SK-N-SH (cell line): ENCODE measurements at regions not wholly inside any gene's neighbourhood (a gene's known extent, or its start where the extent isn't known, plus 50 kb on each side); places are given as distances from the start of the nearest gene placed in this dataset.

Experiments
- CTCF ChIA-PET: fragments of 300-600, 350-600 bp; formaldehyde crosslinking; extraction: SDS; loops from one replicate; lab custom pipeline; 2021; lab: Yijun Ruan, JAX
- POLR2A ChIA-PET: fragments of 350-600 bp; sonication (Branson Sonifier 250); formaldehyde crosslinking; extraction: SDS; loops from one replicate; lab custom pipeline; 2020; ENCODE audit warnings: antibody characterized with exemption, inconsistent platforms; lab: Yijun Ruan, JAX
- DNase-seq: peaks from one replicate; pipeline ENCODE4 v3.0.0; 2012
- H2AFZ ChIP-seq: fragments of 200-600 bp; sonication (generic); 2 replicates; pipeline ENCODE4 v1.8.1; 2016; ENCODE audit warnings: antibody characterized with exemption, mild to moderate bottlenecking, low read depth
- H3F3A ChIP-seq: fragments of 200-600 bp; sonication (generic); replicated peaks from 2 replicates; pipeline ENCODE3; 2016; ENCODE audit warnings: antibody characterized with exemption, mild to moderate bottlenecking; ENCODE audit not compliant: insufficient read depth
- H3K27ac ChIP-seq, 2 experiments: fragments of 200-500 bp in 1 of 2; fragments of 200-600 bp in 1 of 2; sonication (Bioruptor generic) in 1 of 2; sonication (generic), shearing (Covaris generic) in 1 of 2; 2 replicates each; pipeline versions ENCODE4 v1.5.1 to v1.6.1; 2014 to 2016; ENCODE audit warnings: low read depth in 2 of 2, inconsistent platforms in 1 of 2, low read length in 1 of 2, mild to moderate bottlenecking in 1 of 2, mixed read lengths in 1 of 2
- H3K27me3 ChIP-seq: fragments of 200-600 bp; sonication (generic), shearing (Covaris generic); 2 replicates; pipeline ENCODE4 v1.6.1; 2016; ENCODE audit warnings: mixed run types; ENCODE audit not compliant: insufficient read depth
- H3K36me3 ChIP-seq, 2 experiments: fragments of 200-500 bp in 1 of 2; fragments of 200-600 bp in 1 of 2; sonication (Bioruptor generic) in 1 of 2; sonication (generic) in 1 of 2; replicated peaks in 1 of 2; 2 replicates each; pipeline versions ENCODE3 to v1.5.1; 2014 to 2016; ENCODE audit warnings: low read length in 1 of 2, mild to moderate bottlenecking in 1 of 2; ENCODE audit not compliant: insufficient read depth in 2 of 2, control insufficient read depth in 1 of 2
- H3K4me1 ChIP-seq, 2 experiments: fragments of 200-500 bp in 1 of 2; fragments of 200-600 bp in 1 of 2; sonication (Bioruptor generic) in 1 of 2; sonication (generic), shearing (Covaris generic) in 1 of 2; 2 replicates each; pipeline versions ENCODE4 v1.5.1 to v1.6.1; 2014 to 2016; ENCODE audit warnings: low read depth in 1 of 2, low read length in 1 of 2, mixed run types in 1 of 2; ENCODE audit not compliant: insufficient read depth in 2 of 2, control insufficient read depth in 1 of 2
- H3K4me2 ChIP-seq: fragments of 200-600 bp; sonication (generic), shearing (Covaris generic); 2 replicates; pipeline ENCODE4 v1.6.1; 2017; ENCODE audit warnings: mixed run types
- H3K4me3 ChIP-seq, 2 experiments: fragments of 200-500 bp in 1 of 2; fragments of 200-600 bp in 1 of 2; sonication (Bioruptor generic) in 1 of 2; sonication (generic), shearing (Covaris generic) in 1 of 2; 2 replicates each; pipeline versions ENCODE4 v1.5.1 to v1.8.1; 2014 to 2016; ENCODE audit warnings: low read depth in 2 of 2, inconsistent platforms in 1 of 2, low read length in 1 of 2, mild to moderate bottlenecking in 1 of 2, mixed read lengths in 1 of 2, moderate library complexity in 1 of 2
- H3K79me2 ChIP-seq: fragments of 200-600 bp; sonication (generic); 2 replicates; pipeline ENCODE4 v1.8.1; 2017; ENCODE audit warnings: mild to moderate bottlenecking; ENCODE audit not compliant: insufficient read depth
- H3K9ac ChIP-seq: fragments of 200-600 bp; sonication (generic); 2 replicates; pipeline ENCODE4 v1.6.1; 2017; ENCODE audit warnings: mixed run types
- H3K9me2 ChIP-seq: fragments of 200-600 bp; sonication (generic); 2 replicates; pipeline ENCODE4 v1.6.1; 2017; ENCODE audit warnings: mixed run types
- H3K9me3 ChIP-seq: fragments of 200-600 bp; sonication (generic); 2 replicates; pipeline ENCODE4 v1.6.1; 2017; ENCODE audit warnings: mixed run types, mild to moderate bottlenecking, moderate library complexity
- H4K20me1 ChIP-seq: fragments of 200-600 bp; sonication (generic); 2 replicates; pipeline ENCODE4 v1.6.1; 2017; ENCODE audit warnings: mild to moderate bottlenecking, mixed run types; ENCODE audit not compliant: insufficient read depth
- CTCF ChIP-seq: fragments of 200-600 bp; sonication (generic); IDR thresholded peaks from 2 replicates; pipeline ENCODE4 v1.6.1; 2017; ENCODE audit warnings: antibody characterized with exemption, mild to moderate bottlenecking, moderate library complexity
- EP300 ChIP-seq, 2 experiments: IDR thresholded peaks; 2 replicates each; pipeline versions ENCODE4 v1.4.0 to v1.6.1; 2012; ENCODE audit warnings: borderline replicate concordance in 1 of 2, low read depth in 1 of 2, low read length in 1 of 2
- EZH2phosphoT487 ChIP-seq: fragments of 200-600 bp; sonication (generic); IDR thresholded peaks from 2 replicates; pipeline ENCODE4 v1.6.1; 2017; ENCODE audit warnings: low read depth, mixed run types, mild to moderate bottlenecking, antibody characterized with exemption, moderate library complexity, borderline replicate concordance
- FOSL2 ChIP-seq: IDR thresholded peaks from 2 replicates; pipeline ENCODE4 v1.4.0; 2012; ENCODE audit warnings: low read depth, mild to moderate bottlenecking, moderate library complexity, borderline replicate concordance
- FOXJ3 ChIP-seq: sonication (generic); formaldehyde crosslinking; IDR thresholded peaks from 2 replicates; pipeline ENCODE4 v1.5.1; 2020; ENCODE audit warnings: mild to moderate bottlenecking, missing genetic modification reagents
- FOXM1 ChIP-seq: IDR thresholded peaks from 2 replicates; pipeline ENCODE4 v1.4.0; 2012; ENCODE audit warnings: low read depth, mild to moderate bottlenecking
- GABPA ChIP-seq: IDR thresholded peaks from 2 replicates; pipeline ENCODE4 v1.4.0; 2012; ENCODE audit warnings: low read depth, mild to moderate bottlenecking
- GATA2 ChIP-seq: sonication (generic); formaldehyde crosslinking; IDR thresholded peaks from 2 replicates; pipeline ENCODE4 v1.5.0; 2020; ENCODE audit warnings: mild to moderate bottlenecking, missing genetic modification reagents
- MXI1 ChIP-seq: IDR thresholded peaks from 2 replicates; pipeline ENCODE4 v1.6.1; 2012; ENCODE audit warnings: mild to moderate bottlenecking, low read depth, low read length, improper control_type of control experiment
- POLR2AphosphoS5 ChIP-seq: IDR thresholded peaks from 2 replicates; pipeline ENCODE4 v1.6.1; 2012; ENCODE audit warnings: low read depth, low read length
- RFX5 ChIP-seq: IDR thresholded peaks from 2 replicates; pipeline ENCODE4 v1.6.1; 2012; ENCODE audit warnings: mild to moderate bottlenecking, improper control_type of control experiment, low read length
- SIN3A ChIP-seq: IDR thresholded peaks from 2 replicates; pipeline ENCODE4 v1.6.1; 2012; ENCODE audit warnings: low read depth, mild to moderate bottlenecking, low read length, moderate library complexity, borderline replicate concordance
- TAF1 ChIP-seq: IDR thresholded peaks from 2 replicates; pipeline ENCODE4 v1.6.1; 2012; ENCODE audit warnings: low read depth, mild to moderate bottlenecking, low read length, moderate library complexity, borderline replicate concordance
- TF ChIP-seq, protein P1 (sequence below): IDR thresholded peaks from 2 replicates; pipeline ENCODE4; 2012
- TF ChIP-seq, protein P2 (sequence below): fragments of 150-350 bp; IDR thresholded peaks from 2 replicates; pipeline ENCODE4 v1.6.1; 2016; ENCODE audit warnings: mild to moderate bottlenecking, low read depth, low read length

DNA sequence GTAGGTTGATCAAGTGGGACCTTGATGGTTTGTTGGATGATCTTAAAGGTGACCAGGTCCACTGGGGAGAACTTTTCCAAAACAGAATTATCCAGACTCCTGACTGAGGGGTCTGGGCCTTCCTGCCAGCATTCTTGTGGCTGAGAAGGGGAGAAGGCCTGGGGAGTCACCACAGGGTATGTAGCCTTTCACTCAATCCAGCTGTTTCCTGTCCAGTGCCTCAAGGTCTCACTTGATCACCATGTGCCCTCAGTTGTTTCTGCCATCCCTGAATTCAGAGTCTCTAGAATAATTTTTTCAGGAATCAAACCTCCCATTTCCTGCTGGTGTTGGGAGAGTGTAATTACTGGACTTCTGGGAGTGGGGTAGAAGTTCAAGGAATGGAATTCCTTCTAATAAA lies 54.4 kb upstream of the TANC1 start:
- Histone ChIP-seq H3F3A (no peaks in the 10 kb centered on the region), H3K4me2 (no peak overlapping the region), H3K9me3 (no peaks in the 10 kb centered on the region), H2AFZ (no peak overlapping the region), H3K27me3 (no peaks in the 10 kb centered on the region), H3K9ac (no peak overlapping the region), H3K4me1 (no peaks in the 10 kb centered on the region; a peak in 1 of 4 replicates), H3K79me2 (no peaks in the 10 kb centered on the region), H3K4me3 (no peak overlapping the region), H3K27ac (no peak overlapping the region), H4K20me1 (no peaks in the 10 kb centered on the region), H3K9me2 (no peaks in the 10 kb centered on the region), H3K36me3 (no peaks in the 10 kb centered on the region)
- POLR2A ChIA-PET, result no interaction called here
- CTCF ChIA-PET, result interaction anchor here (1.0 kb wide), 1 partner anchor 12 kb away, joined by 3 read pairs; no protein-coding TSS in a partner anchor
- TF ChIP-seq CTCF (no peak), SIN3A (no peak), GABPA (no peak), FOXJ3 (no peak), EZH2phosphoT487 (no peak), MXI1 (no peak), GATA2 (CRISPR knock-in tag) (no peak), TAF1 (no peak), RFX5 (no peak), FOSL2 (no peak), FOXM1 (no peak), EP300 (IDR thresholded peaks at IDR 0.05; ENCODE audit: borderline replicate concordance in 1 of 2, low read depth in 1 of 2, low read length in 1 of 2) (no peak), POLR2AphosphoS5 (no peak)
- TF ChIP-seq, protein P1, sequence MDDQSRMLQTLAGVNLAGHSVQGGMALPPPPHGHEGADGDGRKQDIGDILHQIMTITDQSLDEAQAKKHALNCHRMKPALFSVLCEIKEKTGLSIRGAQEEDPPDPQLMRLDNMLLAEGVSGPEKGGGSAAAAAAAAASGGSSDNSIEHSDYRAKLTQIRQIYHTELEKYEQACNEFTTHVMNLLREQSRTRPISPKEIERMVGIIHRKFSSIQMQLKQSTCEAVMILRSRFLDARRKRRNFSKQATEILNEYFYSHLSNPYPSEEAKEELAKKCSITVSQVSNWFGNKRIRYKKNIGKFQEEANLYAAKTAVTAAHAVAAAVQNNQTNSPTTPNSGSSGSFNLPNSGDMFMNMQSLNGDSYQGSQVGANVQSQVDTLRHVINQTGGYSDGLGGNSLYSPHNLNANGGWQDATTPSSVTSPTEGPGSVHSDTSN, result no peak
- TF ChIP-seq, protein P2, sequence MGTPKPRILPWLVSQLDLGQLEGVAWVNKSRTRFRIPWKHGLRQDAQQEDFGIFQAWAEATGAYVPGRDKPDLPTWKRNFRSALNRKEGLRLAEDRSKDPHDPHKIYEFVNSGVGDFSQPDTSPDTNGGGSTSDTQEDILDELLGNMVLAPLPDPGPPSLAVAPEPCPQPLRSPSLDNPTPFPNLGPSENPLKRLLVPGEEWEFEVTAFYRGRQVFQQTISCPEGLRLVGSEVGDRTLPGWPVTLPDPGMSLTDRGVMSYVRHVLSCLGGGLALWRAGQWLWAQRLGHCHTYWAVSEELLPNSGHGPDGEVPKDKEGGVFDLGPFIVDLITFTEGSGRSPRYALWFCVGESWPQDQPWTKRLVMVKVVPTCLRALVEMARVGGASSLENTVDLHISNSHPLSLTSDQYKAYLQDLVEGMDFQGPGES, result no peak
- DNase-seq, result no peak
